HTR-8/SVneo (cell line): ENCODE measurements at regions not wholly inside any gene's neighbourhood (a gene's known extent, or its start where the extent isn't known, plus 50 kb on each side); places are given as distances from the start of the nearest gene placed in this dataset.
A peak's percentile ranks its signal among the peaks of the same experiment; 100 is the strongest.
"Not testable (repeated sequence)": the region's sequence is repeated elsewhere in the genome, so short reads cannot be mapped to it uniquely, and the experiment has no call there.

ENCODE experiments used
- DNase-seq: peaks from one replicate; pipeline ENCODE4 v3.0.0; 2011; ENCODE audit warnings: low spot score, mixed read lengths; ENCODE audit not compliant: insufficient read length
- FAIRE-seq: peaks from 2 replicates; lab custom pipeline; 2011; peaks lifted over from hg19 to GRCh38; lab: Jason Lieb, UNC

- not testable (repeated sequence) for DNase-seq, FAIRE-seq
These were observed 782.4 kb downstream of the METTL15 start for GRCh38 chr11:28890601-28891040.

GRCh38 chr11:28887681-28888080 lies 779.5 kb downstream of the METTL15 start:
- no peak for FAIRE-seq
- DNase-seq, result no peak

GRCh38 chr11:28879869-28880268 lies 771.7 kb downstream of the METTL15 start:
- no peak for DNase-seq
- no peak for FAIRE-seq

GRCh38 chr11:28878025-28878424 lies 769.8 kb downstream of the METTL15 start:
- DNase-seq, result no peak
- no peak for FAIRE-seq

GRCh38 chr11:28877340-28877739 lies 769.2 kb downstream of the METTL15 start:
- FAIRE-seq, result no peak
- DNase-seq, result no peak

- FAIRE-seq (no peak), DNase-seq (no peak)
These were observed 766.5 kb downstream of the METTL15 start for GRCh38 chr11:28874706-28875105.

GRCh38 chr11:28871090-28871489 lies 762.9 kb downstream of the METTL15 start:
- no peak for DNase-seq
- no peak for FAIRE-seq

- no peak for DNase-seq
- FAIRE-seq, result no peak
These were observed 755.2 kb downstream of the METTL15 start for GRCh38 chr11:28863422-28863821.

- DNase-seq (peak; percentile 22), FAIRE-seq (no peak)
These were observed 752.7 kb downstream of the METTL15 start for GRCh38 chr11:28860893-28861292.

GRCh38 chr11:28858076-28858475 lies 749.9 kb downstream of the METTL15 start:
- FAIRE-seq, result no peak
- DNase-seq, result no peak

GRCh38 chr11:28849053-28849452 lies 740.9 kb downstream of the METTL15 start:
- DNase-seq (no peak), FAIRE-seq (no peak)

GRCh38 chr11:28842716-28843115 lies 734.5 kb downstream of the METTL15 start:
- FAIRE-seq (no peak), DNase-seq (no peak)

GRCh38 chr11:28838741-28839140 lies 730.6 kb downstream of the METTL15 start:
- no peak for FAIRE-seq
- no peak for DNase-seq

GRCh38 chr11:28837599-28837998 lies 729.4 kb downstream of the METTL15 start:
- DNase-seq, result no peak
- FAIRE-seq, result no peak

- peak; percentile 92 for FAIRE-seq
These were observed 728.3 kb downstream of the METTL15 start for GRCh38 chr11:28836285-28837081.

GRCh38 chr11:28835790-28836189 lies 727.6 kb downstream of the METTL15 start:
- DNase-seq (no peak), FAIRE-seq (no peak)

More at GRCh38 chr11:28836285-28837081, 728.3 kb downstream of the METTL15 start:
- DNase-seq, result peak; percentile 34

GRCh38 chr11:28835317-28835716 lies 727.1 kb downstream of the METTL15 start:
- DNase-seq (no peak), FAIRE-seq (no peak)

- no peak for DNase-seq
- no peak for FAIRE-seq
These were observed 726.7 kb downstream of the METTL15 start for GRCh38 chr11:28834877-28835276.

GRCh38 chr11:28833670-28834069 lies 725.5 kb downstream of the METTL15 start:
- DNase-seq, result peak; percentile 17
- peak; percentile 94 for FAIRE-seq

GRCh38 chr11:28833169-28833568 lies 725.0 kb downstream of the METTL15 start:
- DNase-seq (no peak), FAIRE-seq (no peak)

GRCh38 chr11:28826807-28827206 lies 718.6 kb downstream of the METTL15 start:
- FAIRE-seq (no peak), DNase-seq (no peak)

- no peak for DNase-seq
- no peak for FAIRE-seq
These were observed 714.4 kb downstream of the METTL15 start for GRCh38 chr11:28822576-28822975.
